ENCODE measurements at regions not wholly inside any gene's neighbourhood (a gene's known extent, or its start where the extent isn't known, plus 50 kb on each side); places are given as distances from the start of the nearest gene placed in this dataset.
"Not testable (repeated sequence)": the region's sequence is repeated elsewhere in the genome, so short reads cannot be mapped to it uniquely, and the experiment has no call there.

DNA sequence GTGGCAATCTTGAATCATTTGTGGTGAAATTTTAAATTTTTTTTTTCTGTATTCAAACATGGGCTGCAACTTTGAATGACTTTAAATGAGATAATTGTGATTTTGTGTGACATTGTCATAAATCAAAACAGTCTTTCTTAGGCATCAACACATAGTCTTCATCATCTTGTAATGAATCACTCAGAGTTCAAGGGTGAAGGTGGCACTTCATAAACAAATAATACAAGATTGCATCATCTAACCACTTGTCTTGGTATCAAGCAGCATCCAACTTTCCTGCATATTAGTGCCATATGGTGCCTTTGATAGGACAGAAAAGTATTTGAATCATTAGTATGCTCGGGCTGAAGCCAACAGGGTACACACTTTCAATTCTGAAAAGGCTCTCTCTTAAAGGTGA is 392.4 kb upstream of the GOT2 start:
- ATAC-seq (replicated peaks), result no peak
- no peaks in the 10 kb centered on the region for H3K4me1 Mint-ChIP-seq
- H3K27ac Mint-ChIP-seq, result no peak overlapping the region
- no peaks in the 10 kb centered on the region for H3K27me3 Mint-ChIP-seq
- H3K4me3 Mint-ChIP-seq, result no peak overlapping the region
- H3K36me3 Mint-ChIP-seq, result no peaks in the 10 kb centered on the region
- no peak for DNase-seq
- H3K9me3 Mint-ChIP-seq, result peaks cover 0 to 3% of the 10 kb centered on the region in 2 donors

DNA sequence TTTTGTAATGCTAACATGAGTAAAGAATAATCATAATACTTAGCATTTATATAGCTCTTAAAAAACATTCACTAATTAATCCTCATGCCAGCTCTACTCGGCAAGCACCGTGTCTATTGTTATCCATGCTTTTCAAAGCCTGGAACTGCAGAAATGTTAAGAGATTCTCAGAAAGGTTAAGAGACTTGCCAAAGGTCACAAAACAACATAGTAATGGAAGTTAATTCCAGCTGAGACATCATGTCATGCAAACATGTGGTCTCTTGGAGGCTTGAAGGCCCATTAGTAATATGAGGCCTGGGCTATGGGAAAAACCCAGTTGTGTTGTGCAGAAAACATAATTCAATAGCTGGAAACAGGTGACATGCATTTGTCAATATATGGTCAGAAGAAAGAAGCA is 389.9 kb upstream of the GOT2 start:
- DNase-seq, result no peak
- H3K4me3 Mint-ChIP-seq, result no peak overlapping the region
- no peak for ATAC-seq (replicated peaks)
- peaks cover 0 to 3% of the 10 kb centered on the region in 2 donors for H3K9me3 Mint-ChIP-seq
- H3K4me1 Mint-ChIP-seq, result no peaks in the 10 kb centered on the region
- H3K27me3 Mint-ChIP-seq, result no peaks in the 10 kb centered on the region
- no peaks in the 10 kb centered on the region for H3K36me3 Mint-ChIP-seq
- no peak overlapping the region for H3K27ac Mint-ChIP-seq

DNA sequence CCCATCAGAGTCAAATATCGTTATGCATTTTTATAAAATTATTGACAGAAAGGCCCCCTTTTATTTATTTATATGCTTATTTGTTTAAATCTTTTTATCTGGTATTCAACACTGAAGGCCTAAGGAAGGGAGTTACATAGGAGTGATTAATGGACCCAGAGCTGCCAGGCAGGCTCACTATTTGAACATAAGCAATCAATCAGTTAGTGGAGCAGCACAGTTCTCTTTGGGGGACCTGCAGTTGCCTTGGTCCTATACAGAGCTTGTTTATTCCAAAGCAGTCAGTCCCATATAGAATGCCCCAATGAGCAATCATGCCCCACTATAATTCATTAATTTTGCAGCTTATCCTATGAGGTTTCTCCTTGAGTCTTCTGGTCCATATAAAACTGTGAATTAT is 389.4 kb upstream of the GOT2 start:
- Mint-ChIP-seq H3K36me3 (no peaks in the 10 kb centered on the region), H3K27ac (no peak overlapping the region), H3K4me3 (no peak overlapping the region), H3K9me3 (peaks cover 0 to 3% of the 10 kb centered on the region in 2 donors), H3K4me1 (no peaks in the 10 kb centered on the region), H3K27me3 (no peaks in the 10 kb centered on the region)
- ATAC-seq (replicated peaks), result no peak
- no peak for DNase-seq

DNA sequence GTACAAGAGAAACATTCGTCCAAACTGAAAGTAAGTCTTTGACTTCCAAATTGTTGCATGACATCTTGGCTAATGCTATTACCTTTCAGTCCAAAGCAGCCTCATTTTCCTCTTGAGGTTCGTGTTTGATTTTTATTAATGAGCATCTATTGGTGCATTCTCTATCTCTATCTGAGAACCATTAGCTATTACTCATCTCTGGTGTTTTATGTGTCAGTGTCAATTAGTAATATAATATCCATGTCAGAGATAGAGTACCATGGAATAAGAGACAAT is 388.1 kb upstream of the GOT2 start:
- H3K36me3 Mint-ChIP-seq, result no peaks in the 10 kb centered on the region
- peaks cover under 1 to 3% of the 10 kb centered on the region in 2 donors for H3K9me3 Mint-ChIP-seq
- H3K4me1 Mint-ChIP-seq, result no peaks in the 10 kb centered on the region
- no peak overlapping the region for H3K4me3 Mint-ChIP-seq
- ATAC-seq (replicated peaks) (no peak), DNase-seq (no peak)
- no peaks in the 10 kb centered on the region for H3K27me3 Mint-ChIP-seq
- no peak overlapping the region for H3K27ac Mint-ChIP-seq

DNA sequence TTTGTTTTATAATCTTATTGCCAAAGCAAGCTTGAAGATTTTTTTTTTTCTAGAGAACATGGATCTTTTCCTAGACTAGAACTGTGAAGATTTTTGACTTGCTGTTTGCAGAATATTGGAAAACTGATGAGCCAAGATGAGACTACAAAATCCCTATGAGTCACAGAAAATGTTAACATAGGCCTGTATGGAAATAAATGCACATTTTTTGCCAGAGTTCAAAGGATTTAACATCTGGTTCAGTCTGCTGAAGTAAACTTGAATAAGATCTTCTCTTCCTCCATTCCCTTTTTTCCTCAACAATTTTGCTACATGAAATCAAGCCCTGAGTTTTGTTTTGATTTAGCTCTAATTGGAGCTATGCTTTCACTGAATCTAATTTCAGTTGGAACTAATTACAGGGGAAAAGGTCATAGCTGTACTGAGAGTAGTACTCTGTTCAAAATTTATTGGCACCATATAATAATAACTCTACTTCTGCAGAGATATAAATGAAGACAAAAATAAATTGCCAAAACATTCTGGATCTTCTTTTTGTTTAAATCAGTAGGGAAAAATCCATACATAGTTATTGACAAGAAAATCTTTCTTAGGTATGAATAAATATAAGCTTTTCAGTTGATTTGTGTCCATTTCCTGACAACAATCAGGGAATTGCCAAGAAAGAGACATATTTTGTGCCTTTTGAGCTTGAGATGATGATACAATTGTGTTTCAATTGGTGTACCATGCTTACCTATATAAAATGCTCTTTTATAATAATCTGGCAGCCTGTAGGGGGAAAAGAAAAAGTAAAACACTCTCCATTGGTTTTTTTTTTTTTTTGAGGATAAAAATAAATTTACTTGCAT is 387.5 kb upstream of the GOT2 start:
- no peak for DNase-seq

DNA sequence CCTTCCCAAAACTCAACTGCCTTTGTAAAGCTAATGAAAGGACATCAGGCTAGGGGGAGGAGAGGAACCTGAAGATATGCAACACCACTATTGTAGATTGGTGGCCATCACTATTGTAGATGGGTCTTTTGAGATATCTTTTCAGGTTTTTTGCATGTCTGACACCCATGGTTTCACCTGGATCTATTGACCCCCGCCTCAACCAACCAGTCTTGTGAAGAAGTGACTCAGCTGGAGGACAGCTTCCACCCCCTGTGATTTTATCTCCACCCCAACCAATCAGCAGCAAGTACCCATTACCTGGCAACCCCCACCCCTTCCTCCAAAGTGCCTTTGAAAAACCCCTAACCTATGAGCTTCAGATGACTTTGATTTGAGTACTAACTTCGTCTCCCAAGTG is 382.6 kb upstream of the GOT2 start:
- no peak for DNase-seq
- H3K4me1 Mint-ChIP-seq, result no peaks in the 10 kb centered on the region
- H3K4me3 Mint-ChIP-seq, result no peak overlapping the region
- H3K36me3 Mint-ChIP-seq, result no peaks in the 10 kb centered on the region
- peaks cover 0 to 4% of the 10 kb centered on the region in 2 donors for H3K9me3 Mint-ChIP-seq
- H3K27ac Mint-ChIP-seq, result no peak overlapping the region
- no peak for ATAC-seq (replicated peaks)
- H3K27me3 Mint-ChIP-seq, result no peaks in the 10 kb centered on the region

More for the DNA sequence above, 387.5 kb upstream of the GOT2 start:
- Mint-ChIP-seq H3K36me3 (no peaks in the 10 kb centered on the region), H3K27me3 (no peaks in the 10 kb centered on the region), H3K4me3 (no peak overlapping the region), H3K9me3 (peaks cover 3 to 4% of the 10 kb centered on the region in 2 donors), H3K27ac (no peak overlapping the region), H3K4me1 (no peaks in the 10 kb centered on the region)
- no peak for ATAC-seq (replicated peaks)

DNA sequence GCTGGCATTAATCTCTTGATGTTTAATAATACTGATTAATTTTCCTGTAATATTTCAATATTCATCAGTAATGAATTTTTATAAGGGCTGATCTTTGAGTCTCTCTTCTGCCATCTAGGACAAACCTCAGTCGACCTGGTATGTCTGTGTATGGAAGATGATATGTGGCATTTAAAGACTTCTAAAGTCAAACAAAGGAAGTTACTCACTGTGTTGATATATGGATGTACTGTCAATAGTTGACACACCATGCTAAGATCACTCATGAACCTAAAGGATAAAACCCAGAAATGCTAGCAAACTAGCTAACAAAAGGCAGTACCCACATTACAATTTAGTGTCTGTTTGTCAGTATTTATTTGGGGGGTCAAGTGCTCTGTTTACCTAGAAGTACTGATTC is 380.7 kb upstream of the GOT2 start:
- Mint-ChIP-seq H3K27ac (no peak overlapping the region), H3K9me3 (peaks cover 0 to 6% of the 10 kb centered on the region in 2 donors), H3K4me1 (no peaks in the 10 kb centered on the region), H3K4me3 (no peak overlapping the region), H3K27me3 (no peaks in the 10 kb centered on the region), H3K36me3 (no peaks in the 10 kb centered on the region)
- ATAC-seq (replicated peaks) (no peak), DNase-seq (no peak)

DNA sequence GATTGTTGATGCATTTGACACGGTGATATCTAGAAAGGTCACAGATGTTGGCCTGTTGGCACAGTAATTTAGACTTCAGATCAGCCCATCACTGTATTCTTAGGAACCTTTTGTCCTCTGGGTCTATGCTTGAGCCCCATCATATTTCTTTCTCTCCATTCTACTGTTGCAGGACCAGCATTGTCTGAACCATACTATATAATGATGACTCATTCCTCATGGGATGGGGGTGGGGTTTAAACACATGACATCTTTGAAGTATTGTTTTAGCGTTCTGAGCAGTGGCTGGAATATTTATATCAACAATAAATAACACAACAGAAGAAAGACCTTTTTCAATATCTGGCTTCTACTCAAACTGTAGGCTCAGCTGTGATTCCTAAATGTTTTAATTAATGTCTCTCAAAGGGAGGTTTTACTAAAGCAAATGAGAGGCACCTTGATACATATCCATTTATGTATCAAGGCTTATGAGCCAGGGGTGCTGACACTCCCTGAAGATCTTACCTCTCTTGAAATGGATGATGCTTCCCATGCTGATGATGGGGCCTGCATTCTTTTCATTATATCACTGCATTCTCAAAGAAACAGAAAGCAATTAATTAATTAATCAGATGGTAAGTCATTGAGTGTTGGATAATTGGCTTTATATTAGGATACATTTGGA is 379.0 kb upstream of the GOT2 start:
- no peaks in the 10 kb centered on the region for H3K36me3 Mint-ChIP-seq
- no peak overlapping the region for H3K4me3 Mint-ChIP-seq
- DNase-seq (no peak), ATAC-seq (replicated peaks) (no peak)
- no peak overlapping the region for H3K27ac Mint-ChIP-seq
- no peaks in the 10 kb centered on the region for H3K4me1 Mint-ChIP-seq
- no peaks in the 10 kb centered on the region for H3K27me3 Mint-ChIP-seq
- peaks cover 0 to 6% of the 10 kb centered on the region in 2 donors for H3K9me3 Mint-ChIP-seq

DNA sequence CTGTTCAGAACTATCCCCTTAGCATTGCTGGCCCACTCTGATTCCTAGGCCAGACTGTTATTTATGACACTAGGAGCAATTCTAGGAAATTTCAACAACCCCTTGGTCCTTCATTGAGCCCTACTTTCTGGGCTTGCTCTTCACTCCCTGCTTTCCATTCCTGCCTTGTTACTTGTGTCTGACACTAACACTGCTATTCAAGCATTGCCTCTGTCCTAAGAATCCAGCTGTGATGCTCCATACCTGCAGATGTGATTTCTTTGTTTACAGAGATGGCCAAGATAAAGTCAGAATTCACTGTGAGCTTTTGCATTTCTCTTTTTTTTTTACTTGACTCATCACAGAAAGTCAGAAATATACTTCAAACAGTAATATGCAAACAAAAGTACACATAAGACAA is 377.2 kb upstream of the GOT2 start:
- no peaks in the 10 kb centered on the region for H3K36me3 Mint-ChIP-seq
- H3K9me3 Mint-ChIP-seq, result peaks cover 0 to 2% of the 10 kb centered on the region in 2 donors
- ATAC-seq (replicated peaks) (no peak), DNase-seq (no peak)
- no peaks in the 10 kb centered on the region for H3K4me1 Mint-ChIP-seq
- no peak overlapping the region for H3K4me3 Mint-ChIP-seq
- H3K27ac Mint-ChIP-seq, result no peak overlapping the region
- no peaks in the 10 kb centered on the region for H3K27me3 Mint-ChIP-seq

DNA sequence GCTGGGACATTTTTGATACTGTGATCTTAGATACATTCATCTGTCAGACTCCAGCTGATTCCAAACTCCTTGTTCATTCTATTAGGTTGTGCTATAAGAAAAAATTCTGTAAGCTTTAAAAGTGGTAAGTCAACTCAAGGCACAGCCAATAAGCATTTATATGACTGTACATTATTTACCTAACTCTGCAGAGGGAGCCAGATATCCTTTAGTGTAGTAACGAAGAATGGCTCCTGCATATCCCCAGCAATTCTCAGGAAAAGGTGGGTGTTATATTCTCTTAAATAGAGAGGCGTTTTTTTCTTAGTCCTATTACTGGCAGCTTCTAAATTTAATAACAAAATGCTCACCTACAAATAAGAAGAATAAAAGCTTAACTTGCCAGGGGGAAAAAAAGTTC is 374.3 kb upstream of the GOT2 start:
- DNase-seq, result no peak
- no peak overlapping the region for H3K4me3 Mint-ChIP-seq
- no peaks in the 10 kb centered on the region for H3K27me3 Mint-ChIP-seq
- peaks cover 0 to 2% of the 10 kb centered on the region in 2 donors for H3K9me3 Mint-ChIP-seq
- ATAC-seq (replicated peaks), result no peak
- no peaks in the 10 kb centered on the region for H3K36me3 Mint-ChIP-seq
- no peak overlapping the region for H3K27ac Mint-ChIP-seq
- no peaks in the 10 kb centered on the region for H3K4me1 Mint-ChIP-seq

DNA sequence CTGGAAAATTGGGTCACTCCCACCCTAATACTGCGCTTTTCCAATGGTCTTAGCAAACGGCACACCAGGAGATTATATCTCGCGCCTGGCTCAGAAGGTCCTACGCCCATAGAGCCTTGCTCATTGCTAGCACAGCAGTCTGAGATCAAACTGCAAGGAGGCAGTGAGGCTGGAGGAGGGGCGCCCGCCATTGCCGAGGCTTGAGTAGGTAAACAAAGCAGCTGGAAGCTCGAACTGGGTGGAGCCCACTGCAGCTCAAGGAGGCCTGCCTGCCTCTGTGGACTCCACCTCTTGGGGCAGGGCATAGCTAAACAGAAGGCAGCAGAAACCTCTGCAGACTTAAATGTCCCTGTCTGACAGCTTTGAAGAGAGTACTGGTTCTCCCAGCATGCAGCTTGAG is 362.6 kb upstream of the GOT2 start:
- DNase-seq, result not testable (repeated sequence)

DNA sequence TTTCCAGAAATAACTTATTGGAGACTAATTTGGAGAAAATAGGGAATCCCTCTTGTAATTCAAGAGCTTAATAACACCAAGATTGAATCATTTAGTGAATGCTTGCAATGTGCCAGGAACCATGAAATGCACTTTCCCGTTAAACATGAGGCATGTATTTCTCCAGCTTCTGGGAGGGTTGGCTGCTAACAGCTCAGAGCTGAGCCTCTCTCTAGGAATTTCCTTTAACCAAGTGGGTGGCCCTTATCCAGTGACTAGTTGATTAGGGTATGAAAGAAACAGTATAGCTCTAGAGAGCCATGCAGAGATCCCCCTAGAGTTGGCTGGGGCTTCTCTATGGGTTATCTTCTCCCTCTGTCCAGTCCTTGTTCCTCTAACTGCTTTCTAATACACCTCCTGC is 356.4 kb upstream of the GOT2 start:
- no peaks in the 10 kb centered on the region for H3K36me3 Mint-ChIP-seq
- H3K27ac Mint-ChIP-seq, result no peak overlapping the region
- no peak overlapping the region for H3K4me3 Mint-ChIP-seq
- peaks cover 0 to 6% of the 10 kb centered on the region in 2 donors for H3K9me3 Mint-ChIP-seq
- no peaks in the 10 kb centered on the region for H3K4me1 Mint-ChIP-seq
- ATAC-seq (replicated peaks), result no peak
- no peak for DNase-seq
- no peaks in the 10 kb centered on the region for H3K27me3 Mint-ChIP-seq

More for the DNA sequence above, 362.6 kb upstream of the GOT2 start:
- not testable (repeated sequence) for H3K27ac Mint-ChIP-seq; H3K36me3 Mint-ChIP-seq; ATAC-seq (replicated peaks); H3K27me3 Mint-ChIP-seq; H3K4me3 Mint-ChIP-seq; H3K4me1 Mint-ChIP-seq
- H3K9me3 Mint-ChIP-seq, result peaks cover 4 to 10% of the 10 kb centered on the region in 2 donors

DNA sequence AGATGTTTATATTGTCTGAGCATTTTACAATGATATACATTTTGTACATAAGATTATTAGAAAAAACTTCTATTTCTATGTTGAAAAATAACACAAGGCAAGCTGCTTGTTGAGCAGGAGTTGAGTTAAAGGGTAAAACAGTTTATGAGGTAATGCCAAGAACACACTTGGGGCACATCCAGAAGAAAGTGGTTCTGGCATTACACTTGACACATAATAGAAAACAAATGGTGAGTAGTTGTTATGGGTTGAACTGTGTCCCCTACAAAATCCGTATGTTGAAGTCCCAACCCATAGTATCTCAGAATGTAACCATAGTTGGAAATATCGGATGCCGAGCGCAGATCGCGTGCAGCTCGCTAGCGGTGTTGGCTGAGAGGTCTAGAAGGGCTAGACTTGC is 354.3 kb upstream of the GOT2 start:
- no peak for ATAC-seq (replicated peaks)
- no peak overlapping the region for H3K27ac Mint-ChIP-seq

DNA sequence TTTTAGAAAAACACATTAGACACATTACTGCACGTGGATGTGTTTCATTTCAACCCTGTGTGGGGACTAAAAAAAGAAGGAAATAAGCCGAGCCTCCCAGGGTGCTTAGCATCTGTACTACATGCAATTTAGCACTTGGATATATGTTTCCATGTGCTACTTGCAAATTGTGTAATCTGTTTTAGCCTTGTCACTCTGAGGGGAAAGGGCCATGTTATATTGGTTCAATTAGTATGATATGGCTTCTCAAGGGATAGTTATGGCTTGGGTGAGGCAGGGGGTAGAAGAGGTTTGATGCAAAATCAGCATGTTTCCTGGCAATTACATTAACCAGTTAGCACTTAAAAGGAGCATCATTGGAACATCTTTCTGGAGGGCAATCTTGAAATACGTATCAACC is 353.5 kb upstream of the GOT2 start:
- DNase-seq (no peak), ATAC-seq (replicated peaks) (no peak)
- Mint-ChIP-seq H3K27me3 (no peaks in the 10 kb centered on the region), H3K4me1 (no peaks in the 10 kb centered on the region), H3K9me3 (peaks cover 0 to 8% of the 10 kb centered on the region in 2 donors), H3K27ac (no peak overlapping the region), H3K4me3 (no peak overlapping the region), H3K36me3 (no peaks in the 10 kb centered on the region)

More for the DNA sequence above, 354.3 kb upstream of the GOT2 start:
- no peak for DNase-seq
- no peak overlapping the region for H3K4me3 Mint-ChIP-seq
- peaks cover 0 to 8% of the 10 kb centered on the region in 2 donors for H3K9me3 Mint-ChIP-seq
- H3K36me3 Mint-ChIP-seq, result no peaks in the 10 kb centered on the region
- no peaks in the 10 kb centered on the region for H3K4me1 Mint-ChIP-seq
- no peaks in the 10 kb centered on the region for H3K27me3 Mint-ChIP-seq

DNA sequence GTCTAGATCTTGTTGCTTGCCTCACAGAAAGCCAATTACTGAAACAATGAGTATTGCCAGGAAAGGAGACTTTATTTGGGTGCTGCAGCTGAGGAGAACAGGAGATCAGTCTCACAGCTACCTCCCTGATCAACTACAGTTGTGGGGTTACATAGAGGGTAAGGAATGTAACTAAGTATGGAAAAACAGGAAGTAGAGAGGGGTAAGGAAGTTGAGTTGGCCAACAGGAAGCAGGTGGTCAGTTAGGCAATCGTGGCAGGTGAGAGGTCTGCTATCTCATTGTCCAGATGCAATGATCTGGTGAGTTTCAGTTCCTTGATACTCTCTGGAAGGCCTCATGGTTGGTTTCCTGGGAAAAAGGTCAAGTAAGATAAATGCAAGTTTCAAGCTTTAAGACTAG is 333.1 kb upstream of the GOT2 start:
- Mint-ChIP-seq H3K27ac (no peak overlapping the region), H3K4me1 (peaks cover 7 to 14% of the 10 kb centered on the region in 2 donors), H3K4me3 (no peak overlapping the region), H3K36me3 (no peaks in the 10 kb centered on the region), H3K27me3 (no peaks in the 10 kb centered on the region), H3K9me3 (peaks cover 0 to 11% of the 10 kb centered on the region in 2 donors)
- no peak for DNase-seq
- ATAC-seq (replicated peaks), result peak in 1 of 2 donors; percentile 14

Data from stimulated activated naive B cell treated with anti-CD40 and anti-IgM and Interleukin-4, amounts not matched to agents 10 μg/mL and 1 μg/mL and 100 μg/mL, for 72 hours (primary cell).